GM21825 (cell line): ENCODE measurements at regions not wholly inside any gene's neighbourhood (a gene's known extent, or its start where the extent isn't known, plus 50 kb on each side); places are given as distances from the start of the nearest gene placed in this dataset.
"Not testable (repeated sequence)": the region's sequence is repeated elsewhere in the genome, so short reads cannot be mapped to it uniquely, and the experiment has no call there.

ENCODE experiments used
- ATAC-seq: cut with Tn5 transposase; IDR thresholded peaks from one replicate; pipeline ENCODE4 v1.9.1; 2021; ENCODE audit warnings: mild to moderate bottlenecking, moderate library complexity; ENCODE audit not compliant: unreplicated experiment

DNA sequence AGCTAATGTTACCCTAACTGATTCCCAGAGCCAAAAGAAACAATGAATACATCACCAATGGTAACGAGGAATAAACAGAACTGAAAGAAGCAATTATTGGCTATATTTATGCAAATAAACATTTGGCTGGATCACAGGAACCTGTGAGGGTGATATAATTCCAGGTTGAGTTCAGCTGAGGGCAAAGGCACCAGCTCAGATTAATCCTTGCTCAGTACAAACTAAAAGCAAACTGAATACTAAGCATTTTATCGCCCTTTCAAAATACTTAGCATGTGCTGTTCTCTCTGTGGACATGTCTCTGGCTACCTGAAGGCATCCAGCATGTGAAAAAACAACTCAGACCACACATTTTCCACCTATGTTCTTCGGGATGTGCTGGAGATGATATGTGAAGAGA, 791.7 kb downstream of the METTL4 start:
- ATAC-seq: no peak

DNA sequence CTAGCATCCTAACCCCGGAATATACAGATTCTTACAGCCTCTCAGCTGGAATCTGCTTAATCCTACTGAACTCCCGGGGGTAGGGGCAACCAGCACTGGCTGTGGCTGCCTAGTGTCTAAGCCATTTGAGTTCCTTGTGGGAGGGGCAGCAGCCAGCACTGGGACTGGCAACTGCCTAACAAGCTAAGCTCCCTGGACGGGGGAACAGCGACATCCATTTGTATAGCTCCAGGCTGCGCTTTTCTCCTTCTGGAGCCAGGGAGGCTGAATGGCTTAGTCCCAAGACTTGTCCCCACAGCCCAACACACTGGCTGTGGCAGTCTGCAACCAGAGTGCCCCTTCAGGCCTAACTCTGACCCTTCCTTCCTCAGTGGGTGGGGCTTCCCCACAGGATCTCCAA, 787.2 kb downstream of the METTL4 start:
- no peak for ATAC-seq

DNA sequence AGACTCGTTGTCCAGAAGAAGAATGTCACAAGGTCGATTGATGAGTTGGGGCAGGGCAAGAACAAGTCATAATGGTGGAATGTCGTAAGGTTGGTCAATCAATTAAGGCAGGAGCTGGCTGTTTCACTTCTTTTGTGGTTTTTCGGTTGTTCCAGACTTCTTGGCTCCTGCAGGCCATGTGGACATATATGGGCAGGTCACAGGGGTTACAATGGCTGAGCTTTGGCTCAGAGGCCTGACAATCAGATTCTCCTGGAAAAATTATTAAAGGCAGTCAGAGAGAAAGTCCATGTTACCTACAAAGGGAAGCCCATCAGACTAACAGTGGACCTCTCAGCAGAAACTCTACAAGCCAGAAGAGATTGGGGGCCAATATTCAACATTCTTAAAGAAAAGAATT, 785.3 kb downstream of the METTL4 start:
- ATAC-seq: not testable (repeated sequence)

DNA sequence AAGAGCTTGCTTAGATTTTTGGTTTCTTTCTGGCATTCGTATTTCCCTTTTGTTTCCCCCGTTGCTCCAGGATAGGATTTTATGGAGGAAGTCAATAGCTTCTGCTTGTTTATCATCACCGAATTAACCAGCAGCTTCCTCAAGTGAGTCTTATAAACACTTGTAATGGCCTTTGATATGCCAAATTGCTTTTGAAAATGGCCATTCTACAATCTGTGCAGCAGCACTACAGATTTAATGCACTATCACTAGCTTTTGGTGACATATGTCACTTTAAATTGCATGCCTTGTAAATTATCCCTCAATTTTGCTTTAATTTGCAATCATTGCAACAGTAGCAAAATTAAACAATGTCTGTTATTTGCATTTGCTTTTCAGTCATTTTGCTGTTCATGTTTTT, 774.7 kb downstream of the METTL4 start:
- ATAC-seq: no peak

DNA sequence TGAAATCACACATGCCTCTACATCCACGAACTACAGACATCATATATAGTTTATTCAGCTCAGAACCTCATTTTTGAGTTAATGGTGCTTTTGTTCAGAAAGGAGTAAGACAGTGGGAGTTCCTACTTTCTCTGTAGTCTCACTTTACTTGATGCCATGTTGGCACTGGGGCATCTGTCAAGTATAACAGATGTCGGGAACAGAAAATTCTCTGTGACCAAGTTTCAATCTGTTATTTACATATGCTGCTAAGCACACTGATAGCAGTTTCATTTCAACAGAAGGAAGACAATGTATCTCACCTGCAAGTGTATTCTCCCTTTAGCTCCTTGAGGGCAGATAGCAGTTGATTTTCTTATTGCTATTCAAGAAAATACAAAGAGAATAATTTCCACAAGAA, 774.1 kb downstream of the METTL4 start:
- no peak for ATAC-seq

DNA sequence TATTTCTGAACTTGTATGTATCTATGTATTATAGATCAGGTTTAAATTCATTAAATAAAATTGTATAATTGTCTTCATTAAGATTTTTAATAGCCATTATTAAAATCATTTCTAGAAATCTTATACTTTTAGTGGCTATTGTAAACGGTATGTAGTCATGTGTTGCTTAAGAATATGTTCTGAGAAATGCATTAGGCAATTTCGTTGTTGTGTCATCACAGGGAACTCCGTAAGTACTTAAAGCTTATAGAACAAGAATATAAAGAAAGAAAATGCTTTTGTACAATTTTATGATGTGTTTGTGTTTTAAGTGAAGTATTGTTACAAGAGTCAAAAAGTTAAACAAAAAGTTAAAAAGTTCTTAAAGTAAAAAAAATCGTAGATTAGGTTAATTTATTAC, 765.8 kb downstream of the METTL4 start:
- no peak for ATAC-seq

DNA sequence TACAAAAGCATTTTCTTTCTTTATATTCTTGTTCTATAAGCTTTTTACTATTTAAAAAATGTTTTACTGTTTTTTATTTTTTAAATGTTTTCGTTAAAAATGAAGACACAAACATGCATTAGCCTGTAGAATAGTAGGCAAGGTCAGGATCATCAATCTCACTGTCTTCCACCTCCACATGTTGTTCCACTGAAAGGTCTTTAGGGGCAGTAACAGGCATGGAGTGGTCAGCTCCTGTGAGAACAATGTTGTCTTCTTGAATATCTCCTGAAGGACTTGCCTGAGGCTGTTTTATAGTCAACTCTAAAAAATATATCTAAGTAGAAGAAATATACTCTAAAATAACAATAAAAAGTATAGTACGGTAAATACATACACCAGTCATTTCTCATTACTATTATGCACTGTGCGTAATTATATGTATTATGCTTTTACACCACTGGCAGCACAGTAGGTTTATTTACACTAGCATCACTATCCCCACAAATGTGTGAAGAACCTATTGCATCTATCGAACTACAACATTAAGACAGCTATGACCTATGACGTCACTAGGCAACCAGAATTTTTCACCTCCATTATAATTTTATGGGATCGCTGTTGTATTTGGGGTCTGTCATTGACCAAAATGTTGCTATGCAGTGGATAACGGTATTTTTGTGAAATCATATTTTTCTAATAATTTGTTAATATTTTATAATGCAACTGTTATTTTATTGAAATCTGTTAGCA, 764.3 kb downstream of the METTL4 start:
- no peak for ATAC-seq

DNA sequence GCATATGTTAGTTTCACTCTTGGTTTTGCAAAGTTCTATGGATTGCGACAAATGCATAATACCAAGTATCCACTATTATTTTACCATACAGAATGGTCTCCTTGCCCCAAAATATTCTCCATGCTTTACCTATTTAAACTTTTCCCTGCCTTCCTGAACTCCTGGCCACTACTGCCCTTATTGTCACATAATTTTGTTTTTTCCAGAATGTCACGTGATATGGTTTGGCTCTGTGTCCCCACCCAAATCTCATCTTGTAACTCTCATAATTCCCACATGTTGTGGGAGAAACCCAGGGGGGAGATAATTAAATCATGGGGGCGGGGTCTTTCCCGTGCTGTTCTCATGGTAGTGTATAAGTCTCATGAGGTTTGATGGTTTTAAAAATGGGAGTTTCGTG, 760.0 kb downstream of the METTL4 start:
- ATAC-seq: no peak

DNA sequence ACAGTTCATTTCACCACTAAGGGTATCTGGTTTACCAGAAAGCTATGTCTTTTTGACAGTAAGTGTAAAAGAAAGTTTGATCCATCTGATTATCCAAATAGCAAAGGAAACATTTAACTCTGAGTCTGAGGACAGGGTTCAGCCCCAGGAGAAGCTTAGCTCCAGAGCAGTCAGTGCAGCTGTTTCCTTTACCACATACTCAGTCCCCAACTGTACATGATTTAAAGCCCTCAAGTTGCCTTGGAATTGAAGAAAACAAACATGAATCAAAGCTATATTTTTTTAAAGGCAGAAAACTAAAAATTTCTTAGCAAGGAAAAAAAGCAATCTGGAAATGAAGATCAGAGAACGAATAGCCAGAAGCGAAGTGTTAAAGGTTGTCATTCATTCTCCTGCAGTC, 746.0 kb downstream of the METTL4 start:
- no peak for ATAC-seq

DNA sequence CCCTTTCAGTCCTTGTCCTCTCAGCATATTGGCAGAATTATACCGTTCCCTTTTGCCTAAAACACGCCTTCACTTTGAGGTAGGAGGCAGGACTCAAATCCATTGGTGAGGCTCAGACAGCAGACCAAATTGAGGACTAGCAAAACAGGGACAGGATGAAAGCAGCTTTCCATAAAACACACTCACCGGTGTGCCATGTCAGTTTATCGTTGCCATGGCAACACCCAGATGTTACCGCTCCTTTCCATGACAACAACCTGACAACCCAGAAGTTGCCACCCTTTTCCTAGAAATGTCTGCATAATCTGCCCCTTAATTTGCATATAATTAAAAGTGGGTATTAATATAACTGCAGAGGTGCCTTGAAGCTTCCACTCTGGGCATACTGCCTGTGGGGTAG, 730.4 kb downstream of the METTL4 start:
- ATAC-seq: no peak

DNA sequence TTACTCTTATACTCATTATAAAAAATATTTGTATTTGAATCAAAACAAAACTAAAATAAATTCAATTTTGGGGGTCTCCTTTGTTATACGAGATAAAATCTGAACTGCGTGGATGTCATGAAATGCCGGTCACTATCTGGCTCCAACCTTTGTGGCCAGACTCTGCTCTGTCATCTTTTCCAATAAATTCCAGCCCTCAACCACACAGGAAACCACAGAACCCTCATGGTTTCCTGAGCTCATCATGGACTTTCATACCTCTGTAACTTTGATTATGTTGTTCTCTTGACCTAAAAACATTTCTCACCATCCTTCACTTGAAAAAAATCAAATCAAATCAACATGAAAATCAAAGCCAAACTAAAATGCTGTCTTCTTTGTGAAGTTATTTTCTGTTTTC, 724.7 kb downstream of the METTL4 start:
- no peak for ATAC-seq

DNA sequence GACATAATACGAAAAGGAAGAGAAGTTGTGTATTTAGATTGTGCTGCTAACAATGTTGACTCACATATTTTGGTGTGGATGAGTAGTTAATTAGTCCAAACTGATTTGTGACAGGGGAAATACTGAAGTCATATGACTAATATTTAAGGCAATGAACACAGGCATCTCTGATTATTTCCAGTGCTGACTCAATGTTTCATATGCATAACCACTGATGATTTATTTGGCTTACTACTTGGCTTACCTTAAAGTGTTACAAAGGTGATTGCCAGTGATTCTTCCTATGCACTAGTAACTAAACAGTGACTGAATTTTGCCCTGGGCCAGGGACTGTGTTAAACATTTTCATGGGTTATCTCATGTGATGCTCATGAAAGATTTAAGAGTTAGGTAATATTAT, 722.6 kb downstream of the METTL4 start:
- no peak for ATAC-seq

DNA sequence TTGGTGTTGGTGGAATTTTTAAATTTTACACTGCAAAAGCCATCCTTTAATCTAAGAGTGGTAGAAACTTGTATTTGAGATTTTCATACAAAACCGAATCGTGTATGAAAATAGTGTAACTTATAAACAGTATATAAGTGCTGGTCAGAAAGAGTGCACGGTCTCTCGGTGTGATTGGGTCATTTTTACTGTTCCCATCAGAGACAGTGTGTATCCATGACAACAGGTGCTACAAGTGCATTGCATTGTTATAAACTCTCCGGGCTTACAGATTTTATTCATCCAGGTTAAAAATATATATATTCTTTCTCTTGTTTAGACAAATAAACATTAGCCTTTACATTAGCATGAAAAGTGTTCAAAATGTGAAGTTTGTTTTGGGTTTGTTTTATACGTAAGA, 721.9 kb downstream of the METTL4 start:
- no peak for ATAC-seq

DNA sequence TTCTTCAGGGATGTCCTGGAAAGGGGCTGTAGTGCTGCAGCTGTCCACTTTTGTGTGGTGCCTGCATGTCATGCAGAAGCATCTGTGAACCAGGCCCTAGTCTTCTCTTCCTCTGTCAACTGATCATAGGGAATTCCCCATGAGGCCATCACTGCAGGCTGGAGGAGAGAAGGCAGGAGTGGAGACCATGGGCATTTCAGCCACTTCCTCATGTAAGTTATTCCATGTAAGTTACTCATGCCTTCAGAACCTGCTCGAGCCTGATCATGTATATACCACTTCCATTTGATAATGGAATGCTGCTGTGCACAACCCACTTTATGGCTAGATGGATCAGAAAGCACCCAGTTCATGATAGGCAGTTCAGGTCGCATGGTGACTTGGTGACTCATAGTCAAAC, 714.0 kb downstream of the METTL4 start:
- not testable (repeated sequence) for ATAC-seq

DNA sequence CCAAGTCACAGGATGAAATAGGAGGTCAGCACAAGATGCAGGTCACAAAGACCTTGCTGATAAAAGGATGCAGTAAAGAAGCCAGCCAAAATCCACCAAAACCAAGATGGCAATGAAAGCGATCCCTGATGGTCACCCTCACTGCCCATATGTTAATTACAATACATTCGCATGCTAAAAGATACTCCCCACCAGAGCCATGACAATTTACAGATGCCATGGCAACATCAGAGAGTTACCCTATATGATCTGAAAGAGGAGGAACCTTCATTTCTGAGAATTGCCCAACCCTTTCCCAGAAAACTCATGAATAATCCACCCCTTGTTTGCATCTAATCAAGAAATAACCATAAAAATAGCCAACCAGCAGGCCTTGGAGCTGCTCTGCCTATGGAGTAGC, 709.8 kb downstream of the METTL4 start:
- no peak for ATAC-seq

DNA sequence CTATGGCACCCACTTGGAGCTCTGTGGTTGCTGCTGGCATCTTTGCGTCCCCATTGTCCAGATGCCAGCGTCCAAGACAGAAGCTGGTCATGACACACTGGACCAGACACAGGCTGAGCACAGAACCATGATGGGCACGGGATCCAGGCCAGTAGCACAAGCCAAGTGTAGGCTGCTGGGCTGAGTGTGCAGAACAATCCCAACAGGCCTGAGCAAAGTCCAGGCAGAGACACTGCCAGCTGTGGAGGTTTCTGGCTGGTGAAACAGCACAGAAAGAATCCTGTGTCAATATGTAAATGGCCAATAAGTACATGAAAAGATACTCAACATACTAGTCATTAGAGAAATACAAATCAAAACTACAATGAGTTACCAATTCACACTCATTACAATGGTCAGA, 705.4 kb downstream of the METTL4 start:
- no peak for ATAC-seq

DNA sequence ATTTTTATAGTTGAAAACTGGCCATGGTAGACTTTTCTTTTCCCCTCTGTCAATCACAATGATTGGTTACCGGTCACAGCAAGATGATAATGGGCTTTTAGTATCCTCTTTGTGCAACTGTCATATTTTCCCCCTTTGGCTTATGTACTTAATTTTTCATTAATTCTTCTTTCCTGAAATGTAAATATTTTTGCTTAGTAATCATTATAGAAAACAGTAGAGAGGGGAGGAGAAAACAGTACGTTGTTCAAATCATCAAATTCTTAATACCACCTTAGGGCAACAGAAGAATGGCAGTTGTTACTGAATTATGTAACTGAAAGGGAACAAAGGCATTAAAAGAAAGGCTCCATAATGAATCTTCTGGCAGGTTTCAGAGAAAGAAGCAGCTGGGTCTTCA, 699.0 kb downstream of the METTL4 start:
- ATAC-seq: no peak

DNA sequence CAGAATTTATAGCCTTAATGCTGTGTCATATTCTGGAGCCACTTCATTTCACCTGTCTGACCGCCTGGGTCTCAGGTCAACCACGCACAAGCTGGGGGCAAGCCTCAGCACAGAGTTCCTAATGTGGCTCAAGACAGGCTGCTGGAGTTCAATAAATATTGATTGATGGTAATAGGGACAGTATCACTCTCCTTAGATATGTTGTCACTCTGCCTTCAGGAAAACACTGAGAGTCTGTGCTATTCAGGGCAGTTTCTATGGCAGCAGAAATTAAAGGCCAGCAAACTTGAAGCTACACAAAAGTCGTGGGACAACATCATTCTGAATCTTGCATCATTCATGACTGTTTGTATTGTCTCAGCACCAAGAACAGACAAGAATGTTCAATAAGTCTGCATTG, 696.1 kb downstream of the METTL4 start:
- no peak for ATAC-seq

DNA sequence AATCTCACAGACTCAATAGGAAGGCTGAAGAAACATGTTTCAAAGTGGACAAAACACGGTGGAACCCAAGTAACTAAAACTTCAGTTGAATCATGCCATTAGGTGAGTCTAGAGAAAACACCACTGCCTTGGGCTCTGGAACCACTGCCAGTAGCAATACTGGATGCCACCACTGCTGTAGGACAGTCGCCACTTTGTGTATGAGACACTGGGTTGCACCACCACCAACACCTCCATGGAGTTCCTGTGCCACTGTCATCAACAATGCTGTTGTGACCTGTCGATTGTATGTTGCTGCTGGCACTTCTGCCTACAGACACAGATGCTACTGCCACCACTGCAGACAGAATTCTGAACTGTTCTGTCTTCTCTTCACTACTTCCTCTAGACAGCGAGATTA, 686.7 kb downstream of the METTL4 start:
- no peak for ATAC-seq

DNA sequence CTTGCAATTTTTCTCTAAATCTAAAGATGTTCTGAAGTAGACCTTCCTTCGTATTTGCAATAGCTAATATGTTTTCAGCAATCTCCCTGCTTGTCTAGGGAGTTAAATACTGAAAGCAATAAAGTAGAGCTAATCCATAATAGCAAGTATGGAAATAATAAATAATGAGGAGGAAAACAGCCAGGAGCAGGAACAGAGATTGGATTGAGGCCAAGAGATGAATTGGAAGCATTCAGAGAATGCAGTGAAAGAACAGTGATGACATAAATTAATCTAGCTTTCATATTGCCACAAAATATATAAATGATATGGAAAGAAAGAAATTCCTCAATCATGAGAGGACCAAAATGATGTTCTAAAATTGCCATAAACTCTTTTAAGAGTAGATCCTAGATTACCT, 679.7 kb downstream of the METTL4 start:
- ATAC-seq: no peak

DNA sequence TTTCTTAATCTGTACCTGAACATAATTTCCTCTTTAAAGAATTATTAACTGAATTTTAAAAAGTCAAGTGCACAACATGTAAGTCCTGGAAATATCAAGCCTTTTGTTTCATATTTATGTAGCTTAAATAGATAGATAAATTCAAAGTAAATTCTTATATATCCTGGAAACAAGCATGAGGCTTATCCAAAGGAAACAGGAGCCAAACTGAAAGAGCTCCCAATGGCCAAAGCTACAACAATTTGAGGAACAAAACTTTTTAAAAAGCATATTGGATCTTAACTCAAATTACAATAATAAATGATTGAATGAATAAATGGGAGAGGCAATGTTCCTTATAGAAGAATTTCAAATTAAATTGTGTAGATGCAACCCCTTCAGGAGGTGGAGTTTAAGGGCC, 679.1 kb downstream of the METTL4 start:
- ATAC-seq: no peak

DNA sequence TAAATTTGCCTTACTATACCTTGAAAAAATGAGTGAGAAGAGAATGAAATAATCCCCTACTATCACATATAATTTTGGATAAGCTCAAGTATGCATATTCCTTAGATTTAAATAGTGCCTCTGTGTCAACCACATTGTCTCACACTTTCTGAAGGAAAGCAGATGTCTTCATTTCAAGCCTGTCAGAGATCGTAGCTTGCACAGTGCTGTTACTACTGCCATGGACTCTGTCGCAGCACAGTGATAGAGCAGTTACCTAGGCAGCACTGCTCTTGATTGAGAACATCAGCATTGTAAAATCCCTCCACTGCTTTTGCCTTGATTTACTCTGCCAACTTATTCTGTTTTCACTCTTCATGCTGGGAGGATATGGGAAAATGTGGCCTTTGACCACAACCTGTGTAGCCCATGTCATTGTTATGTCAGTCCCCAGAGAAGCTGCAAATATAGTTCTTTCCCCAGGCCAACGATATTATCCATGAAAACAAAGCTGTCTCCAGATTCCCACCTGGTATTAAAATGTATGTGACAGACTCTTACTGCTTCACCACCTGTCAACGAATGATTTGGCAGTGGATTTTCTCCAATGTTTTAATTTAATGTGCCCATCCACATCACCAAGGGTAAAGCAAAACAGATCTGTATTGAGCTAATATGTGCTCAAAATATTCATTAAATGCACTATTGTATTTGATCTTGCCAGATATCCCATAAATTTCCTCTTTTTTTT, 675.7 kb downstream of the METTL4 start:
- no peak for ATAC-seq

DNA sequence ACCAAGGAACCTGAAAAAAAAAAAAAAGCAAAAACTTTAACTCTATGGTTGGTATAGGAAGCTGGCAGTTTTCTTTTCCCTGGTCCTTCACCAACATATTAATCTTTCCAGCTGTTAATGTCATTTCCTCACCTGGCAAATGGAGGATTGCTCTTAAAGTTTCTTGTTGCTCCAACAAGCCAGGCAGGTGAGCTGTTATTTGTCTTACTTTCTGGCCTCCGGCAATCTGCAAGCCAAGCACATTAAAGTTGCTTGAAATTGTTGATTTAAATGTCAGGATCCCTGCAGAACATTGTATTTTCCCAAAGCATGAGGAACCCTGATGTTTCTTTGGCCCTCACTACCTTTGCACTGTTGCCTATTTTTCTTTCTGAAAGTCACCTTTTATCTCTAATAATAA, 664.9 kb downstream of the METTL4 start:
- ATAC-seq: no peak
